Smooth muscle cell (in vitro differentiated cells): ENCODE measurements at regions not wholly inside any gene's neighbourhood (a gene's known extent, or its start where the extent isn't known, plus 50 kb on each side); places are given as distances from the start of the nearest gene placed in this dataset.

ENCODE experiments used
- DNase-seq: peaks from one replicate; lab custom pipeline; 2025; ENCODE audit not compliant: unreplicated experiment; lab: John Stamatoyannopoulos, UW
- H2AFZ ChIP-seq: fragments of 200-600 bp; sonication (generic); 2 replicates; pipeline ENCODE4 v1.6.0; 2016; ENCODE audit warnings: antibody characterized with exemption, low read depth, mild to moderate bottlenecking
- H3F3A ChIP-seq: fragments of 200-600 bp; sonication (generic); 2 replicates; pipeline ENCODE4 v1.6.0; 2017; ENCODE audit warnings: antibody characterized with exemption, low read depth
- H3K27ac ChIP-seq: fragments of 200-600 bp; sonication (generic); 2 replicates; pipeline ENCODE4 v1.5.1; 2016; ENCODE audit warnings: low read depth, mild to moderate bottlenecking
- H3K27me3 ChIP-seq: fragments of 200-600 bp; sonication (generic); 2 replicates; pipeline ENCODE4 v1.6.1; 2016; ENCODE audit warnings: low read depth, mild to moderate bottlenecking
- H3K36me3 ChIP-seq: fragments of 200-600 bp; sonication (generic); 2 replicates; pipeline ENCODE4 v1.5.1; 2016; ENCODE audit warnings: low read depth
- H3K4me1 ChIP-seq: fragments of 200-600 bp; sonication (generic); 2 replicates; pipeline ENCODE4 v1.5.1; 2016; ENCODE audit warnings: low read depth
- H3K4me2 ChIP-seq: fragments of 200-600 bp; sonication (generic); 2 replicates; pipeline ENCODE4 v1.6.0; 2016; ENCODE audit warnings: mild to moderate bottlenecking
- H3K4me3 ChIP-seq: fragments of 200-600 bp; sonication (generic); 2 replicates; pipeline ENCODE4 v1.5.1; 2016; ENCODE audit warnings: mild to moderate bottlenecking
- H3K79me2 ChIP-seq: fragments of 200-600 bp; sonication (generic); 2 replicates; pipeline ENCODE4 v1.6.0; 2016; ENCODE audit warnings: low read depth, mild to moderate bottlenecking
- H3K9ac ChIP-seq: fragments of 200-600 bp; sonication (generic); 2 replicates; pipeline ENCODE4 v1.6.0; 2016; ENCODE audit warnings: low read depth
- H3K9me3 ChIP-seq: fragments of 200-600 bp; sonication (generic); replicated peaks from 2 replicates; pipeline ENCODE4 v1.5.1; 2016; ENCODE audit warnings: low read depth
- H4K20me1 ChIP-seq: fragments of 200-600 bp; sonication (generic); 2 replicates; pipeline ENCODE4 v1.6.0; 2016; ENCODE audit warnings: low read depth
- CTCF ChIP-seq: fragments of 200-600 bp; sonication (generic); IDR thresholded peaks from 2 replicates; pipeline ENCODE4 v1.5.1; 2017; ENCODE audit warnings: borderline replicate concordance, mild to moderate bottlenecking, antibody characterized with exemption; ENCODE audit not compliant: insufficient read depth, poor library complexity, severe bottlenecking
- WGBS: methylation state at CpG from one replicate; pipeline ENCODE4 v1.1.7; 2016; ENCODE audit warnings: low lambda C conversion rate; 5-methylcytosine and 5-hydroxymethylcytosine counted together

GRCh38 chr3:18791182-18791581, 357.1 kb upstream of the KCNH8 start:
- H3K27ac ChIP-seq: no peak overlapping the region
- WGBS: 80% methylated on average over 8 of the region's 8 CpGs
- H3K9me3 ChIP-seq: no peaks in the 10 kb centered on the region
- H3K4me3 ChIP-seq: no peak overlapping the region
- H3K4me2 ChIP-seq: no peak overlapping the region
- no peaks in the 10 kb centered on the region for H3K27me3 ChIP-seq
- no peaks in the 10 kb centered on the region for H4K20me1 ChIP-seq
- H3K9ac ChIP-seq: no peak overlapping the region
- no peak overlapping the region for H2AFZ ChIP-seq
- no peaks in the 10 kb centered on the region for H3K4me1 ChIP-seq
- no peak for TF ChIP-seq CTCF
- DNase-seq: no peak
- no peaks in the 10 kb centered on the region for H3K79me2 ChIP-seq
- no peaks in the 10 kb centered on the region for H3F3A ChIP-seq
- H3K36me3 ChIP-seq: no peaks in the 10 kb centered on the region

- Histone ChIP-seq H3K9me3 (no peaks in the 10 kb centered on the region), H4K20me1 (no peaks in the 10 kb centered on the region), H3K27ac (no peak overlapping the region), H3K4me1 (no peaks in the 10 kb centered on the region), H2AFZ (no peak overlapping the region), H3F3A (no peaks in the 10 kb centered on the region), H3K27me3 (no peaks in the 10 kb centered on the region), H3K9ac (no peak overlapping the region), H3K79me2 (no peaks in the 10 kb centered on the region), H3K36me3 (no peaks in the 10 kb centered on the region), H3K4me3 (no peak overlapping the region), H3K4me2 (no peak overlapping the region)
- no peak for TF ChIP-seq CTCF
- DNase-seq: no peak
- WGBS: 87% methylated on average over 2 of the region's 2 CpGs
Measured at GRCh38 chr3:18790384-18790783, 357.9 kb upstream of the KCNH8 start.

- H3F3A ChIP-seq: no peaks in the 10 kb centered on the region
- no peaks in the 10 kb centered on the region for H3K79me2 ChIP-seq
- no peak overlapping the region for H2AFZ ChIP-seq
- WGBS: 96% methylated on average over 1 of the region's 1 CpG
- no peak overlapping the region for H3K4me2 ChIP-seq
- DNase-seq: no peak
- no peaks in the 10 kb centered on the region for H3K36me3 ChIP-seq
- no peaks in the 10 kb centered on the region for H3K27me3 ChIP-seq
- H3K27ac ChIP-seq: no peak overlapping the region
- no peaks in the 10 kb centered on the region for H3K4me1 ChIP-seq
- no peaks in the 10 kb centered on the region for H3K9me3 ChIP-seq
- TF ChIP-seq CTCF: no peak
- no peaks in the 10 kb centered on the region for H4K20me1 ChIP-seq
- no peak overlapping the region for H3K4me3 ChIP-seq
- no peak overlapping the region for H3K9ac ChIP-seq
Measured at GRCh38 chr3:18789734-18790133, 358.6 kb upstream of the KCNH8 start.

- H3K4me3 ChIP-seq: no peak overlapping the region
- H3K79me2 ChIP-seq: no peaks in the 10 kb centered on the region
- H3K9ac ChIP-seq: no peak overlapping the region
- no peaks in the 10 kb centered on the region for H3F3A ChIP-seq
- H4K20me1 ChIP-seq: no peaks in the 10 kb centered on the region
- WGBS: 94% methylated on average over 2 of the region's 2 CpGs
- no peak overlapping the region for H2AFZ ChIP-seq
- H3K27me3 ChIP-seq: no peaks in the 10 kb centered on the region
- no peaks in the 10 kb centered on the region for H3K9me3 ChIP-seq
- H3K4me2 ChIP-seq: no peak overlapping the region
- no peaks in the 10 kb centered on the region for H3K4me1 ChIP-seq
- no peak for TF ChIP-seq CTCF
- H3K36me3 ChIP-seq: no peaks in the 10 kb centered on the region
- no peak for DNase-seq
- no peak overlapping the region for H3K27ac ChIP-seq
Measured at GRCh38 chr3:18787441-18787840, 360.9 kb upstream of the KCNH8 start.
